HK-2 (cell line): ENCODE measurements at regions not wholly inside any gene's neighbourhood (a gene's known extent, or its start where the extent isn't known, plus 50 kb on each side); places are given as distances from the start of the nearest gene placed in this dataset.
"Not testable (repeated sequence)": the region's sequence is repeated elsewhere in the genome, so short reads cannot be mapped to it uniquely, and the experiment has no call there.

Source experiments
- DNase-seq: peaks from one replicate; pipeline ENCODE4 v3.0.0-alpha.2; 2018; ENCODE audit not compliant: unreplicated experiment

DNA sequence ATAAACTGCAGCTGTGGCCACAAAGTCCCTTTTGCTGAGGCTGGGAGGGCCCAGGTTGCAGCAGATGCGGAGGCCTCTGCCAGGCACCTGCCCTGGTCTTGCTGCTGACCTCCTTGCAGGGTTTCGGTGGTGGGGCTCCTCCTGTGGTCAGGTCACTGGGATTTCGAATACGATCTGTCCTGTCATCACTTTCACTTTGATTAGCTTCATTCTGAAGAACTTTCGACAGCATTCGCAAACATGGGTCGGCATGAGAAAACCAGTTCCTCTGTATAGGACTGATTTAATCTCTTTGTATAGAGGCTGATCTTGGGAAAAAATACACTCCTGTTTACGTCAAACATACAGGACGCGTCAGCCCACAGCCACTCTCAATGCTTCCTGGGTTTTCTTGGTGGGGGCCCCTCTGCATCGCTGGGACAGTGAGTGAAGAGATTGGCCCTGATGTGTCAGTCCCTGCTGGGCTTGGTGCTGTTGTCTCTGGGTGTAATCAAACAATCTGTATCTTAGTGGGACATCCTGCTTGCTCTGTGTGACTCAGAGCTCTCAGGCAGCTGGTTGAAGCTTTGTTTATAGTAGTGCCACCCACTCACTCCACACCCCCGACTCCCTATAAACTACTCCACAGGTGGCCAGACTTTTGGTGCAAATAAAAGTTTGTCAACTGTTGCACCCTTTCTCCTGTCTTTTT lies 209.4 kb upstream of the CXCR4 start:
- no peak for DNase-seq

GRCh38 chr2:136325844-136326331 lies 207.9 kb upstream of the CXCR4 start:
- no peak for DNase-seq

GRCh38 chr2:136324966-136325365 lies 207.0 kb upstream of the CXCR4 start:
- no peak for DNase-seq

DNA sequence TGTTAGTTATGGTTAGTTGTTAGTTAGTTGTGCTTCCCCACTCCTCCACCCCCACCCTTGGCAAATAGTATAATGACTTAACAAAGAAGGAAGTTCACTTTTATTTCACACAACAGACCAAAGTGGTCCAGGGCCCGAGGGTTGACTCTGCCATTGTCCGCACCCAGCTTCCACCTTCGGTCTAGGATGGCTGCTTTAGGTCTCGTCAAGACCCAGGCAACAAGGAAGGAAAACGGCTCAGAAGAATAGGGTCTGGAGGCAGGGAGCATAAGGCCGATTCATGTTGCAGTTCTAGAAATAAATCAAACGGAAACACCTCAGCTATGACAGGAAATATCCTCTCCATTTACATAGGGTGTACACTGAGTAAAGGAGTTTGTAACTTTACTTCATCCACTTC lies 206.0 kb upstream of the CXCR4 start:
- no peak for DNase-seq

DNA sequence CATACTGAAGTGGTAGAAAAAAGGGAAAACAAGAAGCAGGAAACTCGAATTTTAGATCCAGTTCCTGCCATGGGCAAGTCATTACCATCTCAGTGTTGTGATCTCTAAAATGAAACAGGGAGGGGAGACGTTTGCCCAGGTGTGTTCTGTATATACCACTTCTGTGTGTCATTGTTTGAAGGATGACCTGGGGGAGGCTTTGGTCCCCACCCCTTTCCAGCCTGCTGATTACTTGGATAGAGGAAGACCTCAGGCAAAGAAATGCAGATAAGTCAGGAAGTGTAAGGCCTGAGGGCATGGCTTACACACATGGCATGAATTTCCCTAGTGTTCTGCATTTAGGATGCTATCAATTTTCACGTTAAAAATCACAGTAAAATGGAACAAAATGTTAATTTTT lies 205.2 kb upstream of the CXCR4 start:
- no peak for DNase-seq

DNA sequence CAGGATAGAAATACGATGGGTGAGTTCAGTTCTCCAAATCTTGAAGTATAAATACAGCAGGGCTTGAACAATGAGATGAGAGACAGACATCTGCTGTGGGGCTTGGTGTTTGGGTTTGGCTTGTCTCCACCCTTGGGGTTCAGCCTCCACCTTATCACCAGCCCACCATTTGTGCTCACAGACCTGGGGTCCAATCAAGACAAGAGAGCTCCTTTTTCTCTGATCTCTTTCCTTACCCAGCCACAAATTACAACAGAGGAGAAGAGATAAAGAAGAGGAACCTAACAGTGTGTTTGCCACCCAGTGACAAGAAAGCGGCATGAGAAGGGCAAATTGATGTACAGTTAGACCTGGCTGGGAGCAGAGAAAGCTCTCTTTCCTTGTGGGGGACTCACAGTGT lies 204.5 kb upstream of the CXCR4 start:
- DNase-seq: no peak

DNA sequence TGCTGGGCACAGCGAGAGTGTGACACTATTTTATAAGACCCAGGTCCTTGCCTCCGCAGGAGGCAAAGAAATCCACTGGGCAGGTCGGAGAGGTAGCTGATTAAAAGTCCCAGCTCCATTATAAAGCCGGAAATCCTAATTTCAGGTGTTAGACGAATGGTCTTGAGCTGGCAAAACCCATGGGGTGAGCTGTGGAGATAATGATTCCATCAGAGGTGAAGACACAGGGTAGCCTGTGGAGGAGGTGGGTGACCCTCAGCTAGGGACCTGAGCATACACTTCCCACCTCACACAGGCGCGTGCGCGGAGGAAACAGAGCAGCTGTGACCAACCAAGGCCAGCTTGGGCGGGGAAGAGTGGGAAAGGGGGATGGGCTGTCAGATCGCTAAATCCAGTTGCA lies 201.7 kb upstream of the CXCR4 start:
- DNase-seq: no peak

DNA sequence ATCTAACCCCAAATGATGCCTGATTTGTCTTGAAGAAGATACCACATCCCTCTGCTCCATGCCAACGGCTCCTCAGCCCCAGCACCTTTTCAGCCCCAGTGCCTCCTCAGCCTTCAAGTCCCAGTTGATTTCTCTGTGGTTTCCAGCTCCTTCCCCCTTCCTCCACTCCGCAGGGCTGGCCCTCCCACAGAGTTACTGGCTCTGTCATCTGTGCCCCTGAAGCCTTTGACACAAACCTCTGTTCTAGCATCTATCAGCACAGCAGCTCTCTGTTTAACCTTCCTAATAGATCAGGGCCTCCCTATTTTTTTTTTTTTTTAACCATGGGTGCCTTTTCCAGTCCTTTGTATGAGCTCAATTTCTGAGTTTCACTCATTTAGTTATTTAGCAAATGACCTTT lies 201.3 kb upstream of the CXCR4 start:
- DNase-seq: no peak

DNA sequence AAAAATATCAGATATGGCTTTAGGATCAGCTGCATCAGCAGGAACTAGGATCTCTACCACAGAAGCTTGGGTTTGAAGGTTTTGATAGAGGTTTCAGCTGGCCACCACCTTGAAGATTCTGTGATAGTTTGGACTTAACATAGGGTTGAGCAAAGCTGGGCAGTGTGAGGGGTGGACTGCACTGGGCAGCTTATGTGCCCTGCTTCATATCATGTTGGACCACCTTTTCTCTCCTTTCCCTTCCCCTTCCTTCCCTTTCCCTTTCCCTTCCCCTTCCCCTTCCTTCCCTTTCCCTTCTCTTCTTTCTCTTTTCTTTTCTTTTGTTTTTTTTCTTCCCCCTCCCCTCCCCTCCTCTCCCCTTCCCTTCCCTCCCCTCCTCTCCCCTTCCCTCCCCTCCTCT lies 196.3 kb upstream of the CXCR4 start:
- DNase-seq: no peak

DNA sequence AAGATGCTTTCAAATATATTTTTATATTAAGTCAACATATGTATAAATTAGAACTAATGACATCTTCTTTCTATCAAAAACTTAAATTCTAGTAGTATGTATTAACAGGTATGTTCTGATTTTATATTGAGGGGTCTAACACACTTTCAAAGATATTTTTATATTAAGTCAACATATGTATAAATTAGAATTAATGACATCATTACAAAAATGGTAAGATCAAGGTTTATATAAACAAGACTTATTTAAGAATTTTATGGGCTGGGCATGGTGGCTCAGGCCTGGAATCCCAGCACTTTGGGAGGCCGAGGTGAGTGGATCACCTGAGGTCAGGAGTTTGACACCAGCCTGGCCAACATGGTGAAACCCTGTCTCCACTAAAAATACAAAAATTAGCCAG lies 194.6 kb upstream of the CXCR4 start:
- DNase-seq: not testable (repeated sequence)

DNA sequence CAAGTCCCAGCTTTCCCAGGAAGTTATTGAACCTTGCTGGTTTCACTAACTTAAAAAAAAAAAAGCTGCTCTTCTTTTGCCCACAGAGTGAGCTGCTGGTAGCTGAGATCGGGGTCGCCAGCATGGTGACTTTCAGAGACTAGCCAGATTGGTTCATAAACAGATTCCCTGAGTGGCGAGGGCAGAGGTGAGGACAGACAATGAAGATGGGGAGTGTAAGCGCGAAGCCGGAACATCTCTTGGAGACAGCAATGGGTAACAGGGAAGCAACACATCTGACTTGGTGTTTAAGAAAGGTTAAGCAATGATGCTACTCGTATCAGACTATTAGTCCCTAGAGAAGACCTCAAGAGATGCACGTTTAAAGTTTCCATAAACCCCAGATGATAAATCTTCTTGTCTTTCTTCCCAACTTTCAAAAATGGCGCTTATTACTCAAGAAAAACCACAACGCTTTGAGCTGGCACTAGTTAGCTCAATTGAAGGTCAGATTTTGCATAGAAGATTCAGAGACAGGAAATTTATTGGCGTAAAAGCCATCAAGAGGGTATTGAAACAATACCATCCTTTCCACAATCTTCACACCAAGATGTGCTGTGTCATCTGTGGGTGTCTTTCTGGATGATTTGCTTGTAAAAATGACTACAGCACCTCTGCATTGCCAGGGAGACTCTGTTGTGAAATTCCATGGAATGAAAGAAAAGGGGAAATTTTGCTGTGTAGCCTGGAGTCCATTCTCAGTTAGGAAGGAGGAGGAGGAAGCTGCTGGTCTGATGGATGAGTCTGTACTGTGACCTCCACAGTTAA lies 193.1 kb upstream of the CXCR4 start:
- no peak for DNase-seq

DNA sequence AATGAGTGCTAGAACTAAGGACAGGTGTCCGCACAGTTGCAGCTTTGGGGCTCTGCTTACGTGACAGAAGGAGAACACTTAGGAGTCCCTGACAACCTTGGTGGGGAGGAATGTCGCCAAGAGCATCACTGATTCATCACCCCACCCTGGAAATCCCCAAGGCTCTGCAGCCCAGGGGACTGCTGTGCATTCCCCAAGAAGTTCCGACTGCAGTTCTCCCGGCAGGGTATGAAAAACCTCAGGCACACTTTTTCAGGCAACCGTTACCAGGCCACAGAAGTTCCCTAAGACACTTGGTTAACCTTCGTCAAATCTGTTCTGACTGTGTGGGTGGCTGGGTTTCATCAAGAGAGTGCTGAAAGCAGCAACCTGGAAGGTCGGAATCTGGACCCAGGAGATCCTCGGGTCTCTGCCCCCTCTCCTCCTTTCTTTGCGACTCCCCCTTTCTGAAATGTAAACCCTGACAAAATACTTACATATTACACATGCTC lies 192.1 kb upstream of the CXCR4 start:
- DNase-seq: no peak

GRCh38 chr2:136308611-136309010 lies 190.7 kb upstream of the CXCR4 start:
- no peak for DNase-seq

- no peak for DNase-seq
Observed at GRCh38 chr2:136306836-136307235, 188.9 kb upstream of the CXCR4 start.

DNA sequence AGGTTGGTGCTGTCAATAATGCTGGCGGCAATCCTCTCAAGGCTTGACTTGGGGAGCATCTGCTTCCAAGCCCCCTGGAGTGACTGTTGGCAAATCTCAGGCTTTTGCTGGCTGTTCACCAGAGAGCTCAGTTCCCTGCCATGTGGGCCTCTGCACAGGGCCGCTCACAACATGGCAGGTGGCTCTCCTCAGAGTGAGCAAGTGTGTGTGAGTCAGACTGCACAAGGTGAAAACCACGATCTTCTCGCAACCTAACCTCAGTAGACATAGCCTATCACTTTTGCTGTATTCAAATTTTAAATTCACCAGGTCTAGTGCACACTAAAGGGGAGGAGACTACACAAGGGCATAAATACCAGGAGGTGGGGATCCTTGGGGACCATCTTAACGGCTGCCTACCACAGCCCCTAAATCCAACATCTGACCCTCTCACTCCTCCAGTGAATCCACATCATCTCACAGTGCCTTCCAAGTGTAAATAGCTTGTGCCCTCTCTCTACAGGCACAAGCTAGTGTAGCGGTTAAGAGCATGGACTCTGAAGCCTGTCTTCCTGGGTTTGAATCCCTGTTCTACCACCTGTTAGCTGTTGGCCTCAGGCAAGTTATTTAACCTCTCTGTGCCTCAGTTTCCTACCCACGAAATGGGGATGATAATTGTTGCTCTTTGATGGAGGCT lies 187.7 kb upstream of the CXCR4 start:
- DNase-seq: no peak

DNA sequence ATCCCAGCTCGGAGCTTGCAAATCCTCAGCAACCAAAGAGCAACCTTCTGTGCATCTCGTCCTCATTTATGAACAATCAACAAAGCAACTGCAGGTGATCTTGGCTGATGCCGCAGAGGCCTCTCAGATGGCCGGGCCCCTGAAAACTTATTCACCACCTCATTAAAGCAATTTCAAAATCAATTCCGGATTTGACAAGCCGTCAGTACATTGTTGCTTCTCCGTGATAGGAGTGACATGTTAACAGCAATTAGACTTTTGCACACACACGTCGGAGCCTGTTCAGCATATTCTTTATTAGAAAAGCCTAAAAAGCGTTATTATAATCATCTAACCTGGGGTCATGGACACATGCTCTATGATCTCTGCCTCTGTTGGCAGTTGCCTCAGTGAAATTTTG lies 183.1 kb upstream of the CXCR4 start:
- no peak for DNase-seq

GRCh38 chr2:136298631-136299030 lies 180.7 kb upstream of the CXCR4 start:
- DNase-seq: no peak

DNA sequence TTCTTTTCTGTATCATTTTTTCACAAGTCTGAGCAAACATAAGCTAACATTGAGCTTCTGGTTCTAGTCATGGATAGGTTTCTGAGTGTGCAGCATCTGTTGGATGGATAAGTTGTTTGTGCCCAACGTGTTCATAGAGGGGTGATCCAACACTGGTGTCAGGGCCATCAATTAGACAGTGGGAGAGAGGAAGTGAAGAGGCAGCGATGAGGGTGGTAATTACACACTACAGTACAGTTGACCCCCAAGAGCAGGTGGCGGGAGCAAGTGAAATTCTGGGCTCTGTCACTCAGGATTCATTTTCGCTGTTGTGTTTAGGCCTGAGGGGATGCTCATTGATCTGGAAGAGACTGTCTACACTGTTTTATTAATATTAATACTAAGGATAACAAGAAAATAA lies 180.0 kb upstream of the CXCR4 start:
- no peak for DNase-seq

- DNase-seq: no peak
Observed at GRCh38 chr2:136297312-136297711, 179.4 kb upstream of the CXCR4 start.

- no peak for DNase-seq
Observed at GRCh38 chr2:136295168-136295567, 177.2 kb upstream of the CXCR4 start.

DNA sequence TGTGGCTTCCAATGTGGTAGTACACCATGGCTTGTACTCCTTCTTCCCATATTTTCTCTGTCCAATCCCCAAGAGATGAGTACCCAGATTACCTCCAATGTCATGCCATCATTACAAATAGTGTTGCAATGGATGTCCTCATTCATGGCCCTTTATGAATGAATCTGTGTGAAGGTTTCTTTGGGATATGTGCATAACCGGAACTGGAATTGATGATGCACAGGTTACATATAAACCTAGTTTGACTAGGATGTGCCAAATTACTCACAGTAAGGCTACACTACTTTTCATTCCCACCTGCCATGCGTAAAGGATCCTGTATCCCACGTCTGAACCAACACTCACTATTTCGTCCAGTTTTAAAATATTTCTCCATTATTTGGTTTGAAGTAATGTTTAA lies 173.9 kb upstream of the CXCR4 start:
- DNase-seq: no peak

DNA sequence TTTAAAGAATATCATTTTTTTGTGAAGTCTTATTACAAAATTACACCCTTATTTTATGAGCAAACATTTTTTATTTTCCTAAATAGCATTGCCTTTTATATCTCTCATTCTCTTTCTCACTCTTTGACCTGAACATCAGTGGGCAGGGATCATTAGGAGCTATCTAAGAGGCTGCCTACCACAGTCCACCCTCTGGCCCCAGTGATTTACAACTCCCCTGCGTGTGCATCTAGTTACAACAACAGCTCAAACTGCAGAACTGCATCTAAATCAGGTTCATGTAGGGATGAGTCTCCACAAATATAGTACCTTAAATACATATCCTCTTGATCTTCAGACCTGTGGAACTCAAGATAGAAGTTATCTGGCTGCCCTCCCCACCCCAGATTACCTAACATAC lies 172.4 kb upstream of the CXCR4 start:
- DNase-seq: no peak

GRCh38 chr2:136288249-136288648 lies 170.3 kb upstream of the CXCR4 start:
- DNase-seq: no peak
